ENCODE measurements at regions not wholly inside any gene's neighbourhood (a gene's known extent, or its start where the extent isn't known, plus 50 kb on each side); places are given as distances from the start of the nearest gene placed in this dataset.

GRCh38 chr2:239881031-239881471, 144.1 kb downstream of the NDUFA10 start:
- Mint-ChIP-seq H3K36me3 (ENCODE audit: insufficient read depth, unreplicated experiment) (no peaks in the 10 kb centered on the region), H3K9me3 (ENCODE audit: low read depth, unreplicated experiment) (peaks cover 6% of the 10 kb centered on the region), H3K4me1 (ENCODE audit: low read depth, unreplicated experiment) (no peaks in the 10 kb centered on the region), H3K27ac (ENCODE audit: unreplicated experiment) (no peak overlapping the region), H3K4me3 (ENCODE audit: low read depth, unreplicated experiment) (no peak overlapping the region), H3K27me3 (ENCODE audit: unreplicated experiment) (peaks cover 47% of the 10 kb centered on the region)
- CTCF ChIA-PET: no interaction called here
- intact Hi-C loops (cut with micrococcal nuclease; ENCODE audit: unreplicated experiment): loop anchor here (10.0 kb wide), 1 partner anchor 846 kb away; no protein-coding TSS in a partner anchor
- no TSS peak for BruUV-seq (replicated peaks)
- no peak for DNase-seq
- no peak for TF ChIP-seq CTCF (IDR thresholded peaks at IDR 0.05; ENCODE audit: unreplicated experiment)

GRCh38 chr2:239880396-239880795, 144.7 kb downstream of the NDUFA10 start:
- Mint-ChIP-seq H3K27me3 (ENCODE audit: unreplicated experiment) (peaks cover 53% of the 10 kb centered on the region), H3K9me3 (ENCODE audit: low read depth, unreplicated experiment) (peaks cover 6% of the 10 kb centered on the region), H3K4me3 (ENCODE audit: low read depth, unreplicated experiment) (no peak overlapping the region), H3K4me1 (ENCODE audit: low read depth, unreplicated experiment) (no peaks in the 10 kb centered on the region), H3K27ac (ENCODE audit: unreplicated experiment) (no peak overlapping the region), H3K36me3 (ENCODE audit: insufficient read depth, unreplicated experiment) (no peaks in the 10 kb centered on the region)
- no peak for DNase-seq
- no peak for TF ChIP-seq CTCF (IDR thresholded peaks at IDR 0.05; ENCODE audit: unreplicated experiment)
- intact Hi-C loops (cut with micrococcal nuclease; ENCODE audit: unreplicated experiment): loop anchor here (10.0 kb wide), 1 partner anchor 846 kb away; no protein-coding TSS in a partner anchor
- no TSS peak for BruUV-seq (replicated peaks)
- CTCF ChIA-PET: no interaction called here

- TF ChIP-seq CTCF (IDR thresholded peaks at IDR 0.05; ENCODE audit: unreplicated experiment): no peak
- Mint-ChIP-seq H3K27ac (ENCODE audit: unreplicated experiment) (no peak overlapping the region), H3K4me3 (ENCODE audit: low read depth, unreplicated experiment) (no peak overlapping the region), H3K27me3 (ENCODE audit: unreplicated experiment) (peaks cover 59% of the 10 kb centered on the region), H3K4me1 (ENCODE audit: low read depth, unreplicated experiment) (no peaks in the 10 kb centered on the region), H3K36me3 (ENCODE audit: insufficient read depth, unreplicated experiment) (no peaks in the 10 kb centered on the region), H3K9me3 (ENCODE audit: low read depth, unreplicated experiment) (peaks cover 2% of the 10 kb centered on the region)
- DNase-seq: no peak
- intact Hi-C loops (cut with micrococcal nuclease; ENCODE audit: unreplicated experiment): loop anchor here (10.0 kb wide), 1 partner anchor 845 kb away; no protein-coding TSS in a partner anchor
- BruUV-seq (replicated peaks): no TSS peak
- CTCF ChIA-PET: interaction anchor here (0.7 kb wide), 3 partner anchors 28 to 845 kb away, joined by 3 to 6 read pairs (median 4); no protein-coding TSS in a partner anchor
Measured at GRCh38 chr2:239879423-239880084, 145.6 kb downstream of the NDUFA10 start.

GRCh38 chr2:239878686-239879085, 146.5 kb downstream of the NDUFA10 start:
- peaks cover 66% of the 10 kb centered on the region for H3K27me3 Mint-ChIP-seq (ENCODE audit: unreplicated experiment)
- CTCF ChIA-PET: interaction anchor here (0.6 to 0.7 kb wide), 2 partner anchors 79 to 215 kb away, joined by 6 to 7 read pairs; no protein-coding TSS in a partner anchor
- H3K36me3 Mint-ChIP-seq (ENCODE audit: insufficient read depth, unreplicated experiment): no peaks in the 10 kb centered on the region
- H3K4me1 Mint-ChIP-seq (ENCODE audit: low read depth, unreplicated experiment): no peaks in the 10 kb centered on the region
- no peak overlapping the region for H3K4me3 Mint-ChIP-seq (ENCODE audit: low read depth, unreplicated experiment)
- BruUV-seq (replicated peaks): no TSS peak
- no peak for TF ChIP-seq CTCF (IDR thresholded peaks at IDR 0.05; ENCODE audit: unreplicated experiment)
- H3K27ac Mint-ChIP-seq (ENCODE audit: unreplicated experiment): no peak overlapping the region
- intact Hi-C loops (cut with micrococcal nuclease; ENCODE audit: unreplicated experiment): no loop called here
- no peaks in the 10 kb centered on the region for H3K9me3 Mint-ChIP-seq (ENCODE audit: low read depth, unreplicated experiment)
- no peak for DNase-seq
